Epithelial cell of esophagus (primary cell): ENCODE measurements at regions not wholly inside any gene's neighbourhood (a gene's known extent, or its start where the extent isn't known, plus 50 kb on each side); places are given as distances from the start of the nearest gene placed in this dataset.

Experiments used
- DNase-seq: peaks from one replicate; pipeline ENCODE4 v3.0.0; 2010; ENCODE audit warnings: low read depth
- H3K4me3 ChIP-seq: 2 replicates; pipeline ENCODE4 v1.5.1; 2011; ENCODE audit warnings: mild to moderate bottlenecking, low read length, control low read depth
- TF ChIP-seq, protein P1 (sequence below): IDR thresholded peaks from 2 replicates; pipeline ENCODE4 v1.5.1; 2011; ENCODE audit warnings: low read depth, mild to moderate bottlenecking, low read length, control low read depth, inconsistent platforms; ENCODE audit not compliant: insufficient read depth; ENCODE audit errors: missing control alignments

DNA sequence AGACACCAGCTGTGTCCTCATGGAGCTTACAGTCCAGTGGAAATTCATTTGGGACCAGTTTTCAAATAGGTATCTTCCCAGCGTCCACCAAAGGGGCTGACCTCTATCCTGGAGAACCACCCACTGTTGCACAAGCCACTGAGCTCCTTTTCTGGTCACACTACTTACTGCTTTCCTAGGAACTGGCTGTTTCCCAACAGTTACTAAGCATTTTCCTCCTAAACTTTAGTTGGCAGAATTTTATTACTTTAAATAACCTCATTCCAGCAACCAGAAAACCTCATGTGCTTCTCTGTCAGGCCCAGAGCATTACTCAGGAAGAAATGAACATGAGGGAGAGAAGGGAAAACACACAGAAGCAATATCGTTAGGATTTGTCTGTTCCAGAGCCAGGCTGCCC is 183.1 kb downstream of the GPAM start:
- TF ChIP-seq, protein P1, sequence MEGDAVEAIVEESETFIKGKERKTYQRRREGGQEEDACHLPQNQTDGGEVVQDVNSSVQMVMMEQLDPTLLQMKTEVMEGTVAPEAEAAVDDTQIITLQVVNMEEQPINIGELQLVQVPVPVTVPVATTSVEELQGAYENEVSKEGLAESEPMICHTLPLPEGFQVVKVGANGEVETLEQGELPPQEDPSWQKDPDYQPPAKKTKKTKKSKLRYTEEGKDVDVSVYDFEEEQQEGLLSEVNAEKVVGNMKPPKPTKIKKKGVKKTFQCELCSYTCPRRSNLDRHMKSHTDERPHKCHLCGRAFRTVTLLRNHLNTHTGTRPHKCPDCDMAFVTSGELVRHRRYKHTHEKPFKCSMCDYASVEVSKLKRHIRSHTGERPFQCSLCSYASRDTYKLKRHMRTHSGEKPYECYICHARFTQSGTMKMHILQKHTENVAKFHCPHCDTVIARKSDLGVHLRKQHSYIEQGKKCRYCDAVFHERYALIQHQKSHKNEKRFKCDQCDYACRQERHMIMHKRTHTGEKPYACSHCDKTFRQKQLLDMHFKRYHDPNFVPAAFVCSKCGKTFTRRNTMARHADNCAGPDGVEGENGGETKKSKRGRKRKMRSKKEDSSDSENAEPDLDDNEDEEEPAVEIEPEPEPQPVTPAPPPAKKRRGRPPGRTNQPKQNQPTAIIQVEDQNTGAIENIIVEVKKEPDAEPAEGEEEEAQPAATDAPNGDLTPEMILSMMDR, result no peak
- DNase-seq, result no peak

GRCh38 chr10:112002206-112002605 is 181.4 kb downstream of the GPAM start:
- TF ChIP-seq, protein P1, result no peak
- H3K4me3 ChIP-seq, result no peak overlapping the region
- no peak for DNase-seq

More for the DNA sequence above, 183.1 kb downstream of the GPAM start:
- H3K4me3 ChIP-seq, result no peak overlapping the region

DNA sequence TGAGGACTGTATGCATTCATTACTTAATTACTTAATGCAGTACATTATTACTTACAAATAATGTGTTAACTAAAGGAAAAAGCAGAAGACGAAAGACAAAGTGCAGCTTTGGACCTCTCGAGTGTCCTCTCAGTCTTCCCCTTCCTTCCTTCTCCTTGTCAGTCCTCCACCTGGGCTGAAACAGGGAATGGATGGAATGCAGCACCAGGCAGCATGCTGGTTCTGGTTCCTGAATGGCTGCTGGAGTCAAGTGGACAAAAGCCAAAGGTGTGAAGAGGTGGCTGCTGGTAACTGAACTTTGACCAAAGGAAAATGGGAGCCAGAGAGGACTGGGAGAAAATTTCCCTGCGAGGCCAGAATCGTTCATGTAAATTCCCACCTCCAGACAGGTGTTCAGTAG is 179.5 kb downstream of the GPAM start:
- TF ChIP-seq, protein P1, result no peak
- H3K4me3 ChIP-seq, result no peak overlapping the region

DNA sequence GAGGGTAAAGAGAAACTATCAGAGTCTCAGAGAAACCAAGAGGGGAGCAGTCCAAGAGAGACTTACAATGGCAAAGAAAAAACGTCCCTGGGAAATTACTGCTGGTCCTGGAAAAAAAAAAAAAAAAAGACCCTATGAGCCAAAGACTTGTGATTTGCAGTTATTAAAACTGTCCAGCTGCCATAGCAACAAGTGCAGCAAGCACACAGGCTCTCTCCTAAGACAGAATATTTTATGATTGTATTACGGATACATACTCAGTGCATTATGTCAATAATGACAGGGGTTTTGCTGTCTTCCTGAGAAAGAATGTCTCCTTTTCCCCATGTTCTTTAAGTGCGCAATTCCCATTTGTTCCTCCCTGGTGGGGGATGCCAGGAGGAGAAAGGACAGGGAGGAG is 178.5 kb downstream of the GPAM start:
- TF ChIP-seq, protein P1, result no peak
- no peak for DNase-seq
- no peak overlapping the region for H3K4me3 ChIP-seq

More for the DNA sequence above, 179.5 kb downstream of the GPAM start:
- no peak for DNase-seq

DNA sequence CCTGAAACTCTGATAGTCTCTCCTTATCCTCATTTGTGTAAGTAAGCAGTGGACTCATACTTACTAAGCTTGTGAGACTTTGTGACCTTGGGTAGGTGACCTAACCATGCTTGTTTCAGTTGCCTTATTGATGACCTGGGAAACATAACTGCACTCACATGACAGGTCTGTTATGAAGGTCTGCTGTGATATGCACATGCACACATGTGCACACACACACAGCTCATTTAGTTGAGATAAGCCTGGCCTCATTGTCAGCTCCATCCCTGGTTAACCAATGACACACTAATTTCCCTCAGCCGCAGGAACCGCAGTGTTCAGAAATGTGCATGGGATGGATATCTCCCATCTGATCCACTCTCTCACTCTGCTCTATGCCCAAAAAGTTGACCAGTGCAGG is 177.2 kb downstream of the GPAM start:
- TF ChIP-seq, protein P1, result no peak
- no peak overlapping the region for H3K4me3 ChIP-seq
- DNase-seq, result no peak

DNA sequence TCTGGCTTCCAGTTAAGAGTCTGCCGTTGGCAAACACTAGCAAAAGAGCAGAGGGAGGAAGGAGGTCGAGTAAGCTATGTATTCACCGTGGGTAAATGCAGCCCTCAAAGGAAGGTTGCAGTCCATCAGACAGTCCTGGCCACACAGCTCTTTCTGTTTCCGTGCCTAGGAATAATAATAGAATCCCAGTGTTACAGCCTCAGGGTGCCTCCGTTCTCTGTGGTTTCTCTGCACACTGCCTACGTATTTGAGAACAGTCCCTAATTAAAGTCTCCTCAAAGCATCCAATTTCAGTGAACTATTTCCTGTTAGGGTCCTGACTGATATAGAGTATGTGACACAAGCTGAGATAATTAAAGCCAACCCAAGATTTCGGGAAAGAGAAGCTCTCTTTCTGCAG is 176.7 kb downstream of the GPAM start:
- DNase-seq, result no peak
- no peak overlapping the region for H3K4me3 ChIP-seq
- TF ChIP-seq, protein P1, result no peak

- no peak overlapping the region for H3K4me3 ChIP-seq
- DNase-seq, result no peak
- TF ChIP-seq, protein P1, result no peak
Measured at GRCh38 chr10:112022196-112022595, 161.4 kb downstream of the GPAM start.
